Keratinocyte (primary cell): ENCODE measurements at regions not wholly inside any gene's neighbourhood (a gene's known extent, or its start where the extent isn't known, plus 50 kb on each side); places are given as distances from the start of the nearest gene placed in this dataset.
"Not testable (repeated sequence)": the region's sequence is repeated elsewhere in the genome, so short reads cannot be mapped to it uniquely, and the experiment has no call there.

Experiments used
- DNase-seq: peaks from one replicate; pipeline ENCODE4 v3.0.0-alpha.2; 2011; ENCODE audit warnings: low read depth, missing footprints, low spot score
- FAIRE-seq: peaks from 2 replicates; lab custom pipeline; 2011; peaks lifted over from hg19 to GRCh38; lab: Jason Lieb, UNC
- H2AFZ ChIP-seq: 2 replicates; pipeline ENCODE4 v1.6.0; 2012; ENCODE audit warnings: low read length, control low read depth, inconsistent platforms; ENCODE audit not compliant: control insufficient read depth
- H3K27ac ChIP-seq: 2 replicates; pipeline ENCODE4 v1.5.1; 2011; ENCODE audit warnings: low read length; ENCODE audit not compliant: control insufficient read depth, insufficient read depth
- H3K27me3 ChIP-seq: 3 replicates; pipeline ENCODE4 v1.6.0; 2011; ENCODE audit warnings: low read length; ENCODE audit not compliant: control insufficient read depth, insufficient read depth; ENCODE audit errors: extremely low read depth
- H3K36me3 ChIP-seq, 2 experiments: 2 replicates in 1 of 2; 3 replicates in 1 of 2; pipeline ENCODE4 v1.5.1; 2011; ENCODE audit warnings: low read length in 2 of 2, mild to moderate bottlenecking in 1 of 2; ENCODE audit not compliant: control insufficient read depth in 2 of 2, insufficient read depth in 2 of 2; ENCODE audit errors: extremely low read depth in 1 of 2
- H3K4me1 ChIP-seq: 3 replicates; pipeline ENCODE4 v1.5.1; 2011; ENCODE audit warnings: low read length; ENCODE audit not compliant: control insufficient read depth, insufficient read depth; ENCODE audit errors: extremely low read depth
- H3K4me2 ChIP-seq: 3 replicates; pipeline ENCODE4 v1.6.0; 2011; ENCODE audit warnings: low read depth, low read length; ENCODE audit not compliant: control insufficient read depth, insufficient read depth; ENCODE audit errors: extremely low read depth
- H3K4me3 ChIP-seq, 3 experiments: fragments of 200-600 bp in 1 of 3; sonication (generic) in 1 of 3; 2 replicates in 2 of 3; 3 replicates in 1 of 3; pipeline ENCODE4 v1.5.1; 2011 to 2016; ENCODE audit warnings: low read length in 3 of 3, mild to moderate bottlenecking in 3 of 3, control low read depth in 2 of 3, inconsistent platforms in 1 of 3, low read depth in 1 of 3, mixed read lengths in 1 of 3, mixed run types in 1 of 3, moderate library complexity in 1 of 3; ENCODE audit not compliant: control insufficient read depth in 2 of 3, insufficient read depth in 2 of 3; ENCODE audit errors: extremely low read depth in 1 of 3
- H3K79me2 ChIP-seq: 2 replicates; pipeline ENCODE4 v1.6.0; 2012; ENCODE audit warnings: low read length; ENCODE audit not compliant: control insufficient read depth, insufficient read depth
- H3K9ac ChIP-seq: 3 replicates; pipeline ENCODE4 v1.6.0; 2011; ENCODE audit warnings: low read length; ENCODE audit not compliant: control insufficient read depth, insufficient read depth; ENCODE audit errors: extremely low read depth
- H3K9me1 ChIP-seq: 3 replicates; pipeline ENCODE4 v1.6.0; 2011; ENCODE audit warnings: low read length; ENCODE audit not compliant: control insufficient read depth, insufficient read depth; ENCODE audit errors: extremely low read depth
- H3K9me3 ChIP-seq: 2 replicates; pipeline ENCODE4 v1.5.1; 2012; ENCODE audit warnings: low read depth, low read length; ENCODE audit not compliant: control insufficient read depth
- H4K20me1 ChIP-seq: 3 replicates; pipeline ENCODE4 v1.6.0; 2011; ENCODE audit warnings: low read length; ENCODE audit not compliant: control insufficient read depth, insufficient read depth; ENCODE audit errors: extremely low read depth
- EZH2 ChIP-seq: IDR thresholded peaks from one replicate; pipeline ENCODE4 v1.6.1; 2012; ENCODE audit warnings: inconsistent platforms, mild to moderate bottlenecking, low read length, moderate library complexity
- dilution Hi-C: fragments of 300-500 bp; cut with MboI; formaldehyde crosslinking; loops from one replicate; pipeline ENCODE4 v1.7.0; 2020; ENCODE audit warnings: low sequenced_read_pairs; ENCODE audit not compliant: extremely low pct_ligation_motif_present
- TF ChIP-seq, protein P1 (sequence below), 3 experiments: IDR thresholded peaks in 1 of 3; conservative IDR thresholded peaks in 1 of 3; optimal IDR thresholded peaks in 1 of 3; 2 replicates in 2 of 3; 3 replicates in 1 of 3; pipeline versions ENCODE3 to v1.5.1; 2011; ENCODE audit warnings: low read length in 3 of 3, mild to moderate bottlenecking in 3 of 3, moderate library complexity in 2 of 3, control low read depth in 1 of 3, inconsistent platforms in 1 of 3; ENCODE audit not compliant: insufficient read depth in 2 of 3; ENCODE audit errors: extremely low read depth in 1 of 3

- H3K9me1 ChIP-seq, result no peaks in the 10 kb centered on the region
- FAIRE-seq, result no peak
Measured at GRCh38 chr5:125075567-125075966, 329.1 kb upstream of the ZNF608 start.

GRCh38 chr5:125079028-125079427, 332.6 kb upstream of the ZNF608 start:
- dilution Hi-C loops, H3K9me1 ChIP-seq, FAIRE-seq, H3K36me3 ChIP-seq, H3K9ac ChIP-seq, H3K79me2 ChIP-seq, H3K4me3 ChIP-seq, H3K27me3 ChIP-seq, H3K27ac ChIP-seq, H3K4me1 ChIP-seq, H3K4me2 ChIP-seq, H3K9me3 ChIP-seq, DNase-seq, H2AFZ ChIP-seq, H4K20me1 ChIP-seq: not testable (repeated sequence)

More at GRCh38 chr5:125075567-125075966, 329.1 kb upstream of the ZNF608 start:
- Histone ChIP-seq H3K79me2 (no peaks in the 10 kb centered on the region), H3K4me1 (no peaks in the 10 kb centered on the region), H3K9ac (no peak overlapping the region), H3K27me3 (no peaks in the 10 kb centered on the region), H3K4me3 (no peak overlapping the region), H3K36me3 (no peaks in the 10 kb centered on the region), H2AFZ (no peak overlapping the region), H3K9me3 (no peaks in the 10 kb centered on the region), H3K4me2 (no peak overlapping the region), H3K27ac (no peak overlapping the region), H4K20me1 (no peaks in the 10 kb centered on the region)
- dilution Hi-C loops, result no loop called here
- DNase-seq, result no peak
- TF ChIP-seq EZH2, result no peak
- TF ChIP-seq, protein P1, sequence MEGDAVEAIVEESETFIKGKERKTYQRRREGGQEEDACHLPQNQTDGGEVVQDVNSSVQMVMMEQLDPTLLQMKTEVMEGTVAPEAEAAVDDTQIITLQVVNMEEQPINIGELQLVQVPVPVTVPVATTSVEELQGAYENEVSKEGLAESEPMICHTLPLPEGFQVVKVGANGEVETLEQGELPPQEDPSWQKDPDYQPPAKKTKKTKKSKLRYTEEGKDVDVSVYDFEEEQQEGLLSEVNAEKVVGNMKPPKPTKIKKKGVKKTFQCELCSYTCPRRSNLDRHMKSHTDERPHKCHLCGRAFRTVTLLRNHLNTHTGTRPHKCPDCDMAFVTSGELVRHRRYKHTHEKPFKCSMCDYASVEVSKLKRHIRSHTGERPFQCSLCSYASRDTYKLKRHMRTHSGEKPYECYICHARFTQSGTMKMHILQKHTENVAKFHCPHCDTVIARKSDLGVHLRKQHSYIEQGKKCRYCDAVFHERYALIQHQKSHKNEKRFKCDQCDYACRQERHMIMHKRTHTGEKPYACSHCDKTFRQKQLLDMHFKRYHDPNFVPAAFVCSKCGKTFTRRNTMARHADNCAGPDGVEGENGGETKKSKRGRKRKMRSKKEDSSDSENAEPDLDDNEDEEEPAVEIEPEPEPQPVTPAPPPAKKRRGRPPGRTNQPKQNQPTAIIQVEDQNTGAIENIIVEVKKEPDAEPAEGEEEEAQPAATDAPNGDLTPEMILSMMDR (optimal IDR thresholded peaks at IDR 0.05 in 1 of 3, IDR thresholded peaks at IDR 0.05 in 1 of 3, conservative IDR thresholded peaks at IDR 0.05 in 1 of 3; ENCODE audit: extremely low read depth in 1 of 3, insufficient read depth in 2 of 3, low read length in 3 of 3), result no peak

DNA sequence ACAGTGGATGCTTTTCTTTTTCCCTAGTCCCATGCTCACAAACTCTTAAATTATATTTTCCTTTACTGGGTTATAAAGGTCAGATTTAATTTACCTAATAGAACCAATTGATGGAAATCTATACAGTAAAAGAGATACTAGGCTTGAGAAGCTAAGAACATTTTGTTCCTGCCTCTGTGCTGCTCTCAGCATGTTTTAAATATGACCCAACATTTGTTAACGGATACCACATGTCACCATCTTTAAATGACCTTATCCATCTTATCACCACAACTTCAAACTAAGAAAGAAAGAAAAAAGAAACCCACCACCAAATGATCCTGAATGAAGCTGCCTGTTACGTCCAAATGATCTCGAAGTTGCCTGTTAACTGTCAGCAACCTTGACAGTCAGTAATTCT, 334.7 kb upstream of the ZNF608 start:
- Histone ChIP-seq H3K36me3 (no peaks in the 10 kb centered on the region), H3K9me3 (no peaks in the 10 kb centered on the region), H3K27ac (no peak overlapping the region), H3K79me2 (no peaks in the 10 kb centered on the region), H3K4me1 (peaks cover 12% of the 10 kb centered on the region), H3K4me3 (no peak overlapping the region), H3K9ac (no peak overlapping the region), H3K9me1 (no peaks in the 10 kb centered on the region), H2AFZ (no peak overlapping the region), H3K27me3 (no peaks in the 10 kb centered on the region), H4K20me1 (no peaks in the 10 kb centered on the region), H3K4me2 (no peak overlapping the region)
- DNase-seq (no peak), FAIRE-seq (no peak)
- TF ChIP-seq, protein P1 (optimal IDR thresholded peaks at IDR 0.05 in 1 of 3, IDR thresholded peaks at IDR 0.05 in 1 of 3, conservative IDR thresholded peaks at IDR 0.05 in 1 of 3; ENCODE audit: extremely low read depth in 1 of 3, insufficient read depth in 2 of 3, low read length in 3 of 3), result no peak
- no peak for TF ChIP-seq EZH2
- dilution Hi-C loops, result no loop called here
